Epithelial cell of esophagus (primary cell): ENCODE measurements at regions not wholly inside any gene's neighbourhood (a gene's known extent, or its start where the extent isn't known, plus 50 kb on each side); places are given as distances from the start of the nearest gene placed in this dataset.

Experiments
- DNase-seq: peaks from one replicate; pipeline ENCODE4 v3.0.0; 2010; ENCODE audit warnings: low read depth
- H3K4me3 ChIP-seq: 2 replicates; pipeline ENCODE4 v1.5.1; 2011; ENCODE audit warnings: mild to moderate bottlenecking, low read length, control low read depth
- TF ChIP-seq, protein P1 (sequence below): IDR thresholded peaks from 2 replicates; pipeline ENCODE4 v1.5.1; 2011; ENCODE audit warnings: low read depth, mild to moderate bottlenecking, low read length, control low read depth, inconsistent platforms; ENCODE audit not compliant: insufficient read depth; ENCODE audit errors: missing control alignments

DNA sequence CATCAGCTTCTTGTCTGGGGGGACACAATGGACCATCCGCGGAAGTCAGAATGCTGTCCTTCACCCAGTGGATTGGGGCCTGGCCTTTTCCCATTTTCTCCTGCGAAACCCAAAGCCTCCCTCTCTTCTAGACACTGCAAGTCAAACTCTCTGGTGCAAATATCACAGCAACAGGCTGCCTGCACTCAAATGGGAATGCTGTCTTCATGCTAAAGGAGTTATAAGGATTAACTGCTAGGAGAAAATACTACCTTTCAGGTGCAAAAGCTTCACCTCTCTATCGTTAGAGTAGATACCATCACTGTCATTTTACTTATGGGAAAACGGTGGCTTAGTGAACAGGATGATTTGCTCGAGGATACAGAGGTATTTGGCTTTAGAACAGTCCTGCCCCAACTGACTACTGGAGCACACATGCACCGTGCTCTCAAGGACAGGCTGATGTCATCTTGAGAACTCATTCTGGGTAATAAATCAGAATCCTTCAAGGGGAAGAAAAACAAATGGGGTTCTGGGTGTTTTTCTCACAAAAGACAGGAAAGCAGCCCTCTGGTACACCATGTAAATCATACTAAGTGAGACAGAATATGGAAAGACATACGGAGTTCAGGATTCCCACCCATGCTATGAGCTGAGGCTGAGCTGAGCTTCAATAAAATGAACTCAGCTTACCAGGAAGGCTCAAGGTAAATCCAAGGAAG, 100.9 kb downstream of the SAMD9 start:
- no peak overlapping the region for H3K4me3 ChIP-seq
- no peak for DNase-seq
- TF ChIP-seq, protein P1, sequence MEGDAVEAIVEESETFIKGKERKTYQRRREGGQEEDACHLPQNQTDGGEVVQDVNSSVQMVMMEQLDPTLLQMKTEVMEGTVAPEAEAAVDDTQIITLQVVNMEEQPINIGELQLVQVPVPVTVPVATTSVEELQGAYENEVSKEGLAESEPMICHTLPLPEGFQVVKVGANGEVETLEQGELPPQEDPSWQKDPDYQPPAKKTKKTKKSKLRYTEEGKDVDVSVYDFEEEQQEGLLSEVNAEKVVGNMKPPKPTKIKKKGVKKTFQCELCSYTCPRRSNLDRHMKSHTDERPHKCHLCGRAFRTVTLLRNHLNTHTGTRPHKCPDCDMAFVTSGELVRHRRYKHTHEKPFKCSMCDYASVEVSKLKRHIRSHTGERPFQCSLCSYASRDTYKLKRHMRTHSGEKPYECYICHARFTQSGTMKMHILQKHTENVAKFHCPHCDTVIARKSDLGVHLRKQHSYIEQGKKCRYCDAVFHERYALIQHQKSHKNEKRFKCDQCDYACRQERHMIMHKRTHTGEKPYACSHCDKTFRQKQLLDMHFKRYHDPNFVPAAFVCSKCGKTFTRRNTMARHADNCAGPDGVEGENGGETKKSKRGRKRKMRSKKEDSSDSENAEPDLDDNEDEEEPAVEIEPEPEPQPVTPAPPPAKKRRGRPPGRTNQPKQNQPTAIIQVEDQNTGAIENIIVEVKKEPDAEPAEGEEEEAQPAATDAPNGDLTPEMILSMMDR = no peak

DNA sequence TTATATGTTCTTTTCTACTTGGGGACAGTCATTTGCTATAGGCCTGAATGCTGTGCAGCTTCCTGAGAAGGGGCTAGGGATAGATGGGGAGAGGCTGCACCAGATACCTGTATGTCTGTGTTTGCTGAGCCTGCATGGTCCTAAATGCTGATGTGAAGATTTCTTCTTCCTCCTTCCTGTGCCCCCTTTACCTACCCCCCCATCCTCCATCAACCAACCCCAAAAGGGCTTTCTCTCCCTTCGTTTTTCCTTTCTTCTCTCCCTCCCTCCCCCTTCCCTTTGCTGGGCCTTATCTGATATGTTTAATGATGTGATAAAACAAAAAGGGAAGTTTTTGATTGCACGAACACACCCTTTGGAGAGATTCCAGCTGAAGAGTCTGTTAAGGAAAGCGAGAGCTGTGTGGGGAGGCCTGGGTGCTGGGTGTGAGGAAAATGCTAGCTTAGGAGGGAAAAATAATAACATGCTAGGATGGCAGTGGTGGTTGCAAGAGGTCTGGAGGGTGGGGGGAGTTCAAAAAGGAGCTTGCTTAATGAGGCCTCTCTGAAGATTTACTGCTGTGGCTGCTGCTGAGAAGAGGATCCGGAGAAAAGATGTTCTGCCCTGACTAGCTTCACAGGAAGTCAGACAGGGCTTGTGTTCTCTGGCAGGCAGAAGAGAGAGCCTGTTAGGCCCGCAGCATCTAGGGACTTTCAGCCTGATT, 101.8 kb downstream of the SAMD9 start:
- no peak overlapping the region for H3K4me3 ChIP-seq
- no peak for DNase-seq
- TF ChIP-seq, protein P1 = no peak

DNA sequence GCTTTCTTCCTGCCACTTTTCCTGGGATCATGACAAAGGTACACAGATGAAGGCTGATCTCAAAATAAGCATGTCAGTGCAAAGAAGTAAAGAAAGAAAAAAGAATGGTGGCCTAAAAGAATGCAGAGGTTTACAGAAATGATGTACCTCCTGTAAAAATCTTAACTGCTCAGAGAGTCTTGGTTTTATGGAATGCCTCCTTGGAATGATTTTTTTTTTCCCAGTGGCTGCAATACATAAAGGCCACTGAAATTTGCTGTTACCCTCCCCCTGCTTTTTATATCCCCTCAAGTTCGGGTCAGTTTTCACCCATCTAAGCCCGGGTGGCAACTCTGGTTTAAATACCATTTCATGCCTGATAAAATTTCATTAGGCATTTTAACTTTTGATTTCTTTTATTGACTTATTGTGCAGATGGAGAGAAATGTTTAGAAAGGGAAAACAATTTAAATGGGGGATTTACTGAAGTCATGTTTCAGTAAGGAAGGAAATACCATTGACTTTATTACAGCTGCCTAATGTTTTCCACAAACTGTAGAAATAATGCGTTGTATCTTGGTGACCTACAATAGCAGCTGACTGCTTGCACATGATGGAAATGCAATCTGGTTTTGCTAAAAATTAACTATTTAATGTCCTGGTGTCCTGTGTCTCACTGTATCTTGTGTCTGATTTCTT, 102.5 kb downstream of the SAMD9 start:
- H3K4me3 ChIP-seq = no peak overlapping the region
- TF ChIP-seq, protein P1 = no peak
- DNase-seq = no peak

DNA sequence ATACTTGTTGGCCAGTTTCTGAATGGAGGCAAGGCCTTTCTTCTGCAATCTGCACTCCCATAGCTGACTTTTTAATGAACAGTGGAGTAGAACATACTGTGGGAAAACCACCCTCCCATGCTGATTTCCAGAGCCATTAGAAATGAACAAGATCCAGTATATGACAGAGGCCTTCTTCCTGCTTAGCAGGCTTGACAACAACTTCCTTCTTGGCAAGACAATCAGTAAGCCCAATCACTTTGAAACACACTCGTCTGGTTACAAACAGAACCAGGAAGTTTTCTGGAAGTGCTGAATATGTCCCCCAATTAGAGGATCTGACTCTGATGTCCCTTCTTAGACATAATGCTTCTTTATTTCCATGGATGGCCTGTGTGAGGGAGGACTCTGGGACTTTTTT, 103.4 kb downstream of the SAMD9 start:
- peak; percentile 82 for DNase-seq
- TF ChIP-seq, protein P1 = no peak
- no peak overlapping the region for H3K4me3 ChIP-seq

DNA sequence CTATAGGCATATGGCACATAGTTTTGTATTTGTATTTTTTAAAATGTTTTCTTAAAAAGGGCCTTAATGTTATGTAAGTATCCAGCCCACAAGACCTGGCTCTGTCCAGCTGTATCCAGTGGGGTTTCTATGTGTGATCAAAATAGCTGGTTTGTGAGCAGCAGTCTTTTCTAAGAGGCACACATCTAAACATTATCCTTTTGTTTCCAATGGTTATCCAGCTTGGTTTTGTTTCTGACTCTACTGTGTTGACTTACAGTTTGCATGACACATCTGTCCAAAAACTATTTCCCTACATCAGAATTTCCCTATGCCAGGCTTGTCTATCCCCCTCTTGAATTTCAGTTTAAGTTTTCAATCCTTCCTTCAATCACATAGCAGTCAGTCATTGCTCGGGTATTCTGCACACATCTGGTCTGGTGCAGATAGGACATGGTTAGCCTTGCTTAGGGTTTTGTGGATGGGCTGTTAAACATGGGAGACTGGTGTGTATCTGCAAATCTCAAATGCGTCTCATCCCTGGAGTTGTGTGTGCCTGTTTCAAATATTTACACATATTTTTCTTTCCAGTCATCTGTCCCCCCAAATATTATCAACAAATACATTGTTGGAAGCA, 104.2 kb downstream of the SAMD9 start:
- DNase-seq = no peak
- H3K4me3 ChIP-seq = no peak overlapping the region
- TF ChIP-seq, protein P1 = no peak

DNA sequence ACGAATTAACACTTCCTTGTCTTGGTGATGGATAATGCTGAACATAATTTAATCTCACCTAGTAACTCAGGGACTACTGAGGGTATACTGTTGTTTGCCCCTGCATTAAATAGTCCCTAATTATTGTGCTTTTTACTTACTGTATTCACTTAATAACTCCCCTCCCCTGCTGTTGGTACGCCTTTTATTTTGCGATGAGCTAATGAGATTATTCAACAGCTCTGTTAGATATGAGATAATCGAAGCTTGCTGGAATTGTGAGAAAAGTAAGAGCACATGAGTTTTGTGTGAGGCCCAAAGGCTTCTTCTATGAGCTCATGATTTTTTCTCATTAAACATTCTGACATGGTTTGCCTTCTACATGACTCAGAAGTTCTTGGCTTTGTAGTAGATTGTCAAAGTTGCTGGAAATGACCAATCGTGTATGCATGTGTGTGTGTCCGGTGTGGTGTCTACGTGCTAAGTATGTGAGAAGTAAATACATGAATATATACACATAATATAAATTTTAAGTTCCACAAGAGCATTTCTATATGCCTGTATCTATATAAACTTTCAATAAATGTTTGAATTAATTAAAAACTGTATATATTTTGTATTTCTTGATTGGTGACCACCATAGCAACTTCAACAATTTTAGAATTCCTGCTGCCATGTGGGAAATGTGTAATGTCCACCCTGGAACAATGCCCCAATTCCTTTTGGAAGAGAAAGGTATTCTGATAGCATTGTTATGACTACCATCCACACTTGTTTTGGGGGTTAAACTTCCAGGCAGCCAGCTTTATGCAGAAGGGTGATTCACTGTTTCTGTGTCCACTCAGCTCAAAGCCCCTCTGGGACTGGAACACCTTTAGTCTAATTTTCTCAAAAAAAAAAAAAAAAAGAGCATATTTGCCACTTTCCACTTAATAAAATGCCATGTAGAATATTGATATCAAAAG, 106.2 kb downstream of the SAMD9 start:
- DNase-seq = peak; percentile 96
- TF ChIP-seq, protein P1 = no peak
- H3K4me3 ChIP-seq = no peak overlapping the region
